ENCODE measurements at regions not wholly inside any gene's neighbourhood (a gene's known extent, or its start where the extent isn't known, plus 50 kb on each side); places are given as distances from the start of the nearest gene placed in this dataset.

- H3K27me3 ChIP-seq, result no peaks in the 10 kb centered on the region
- H3K9me3 ChIP-seq, result no peaks in the 10 kb centered on the region
- intact Hi-C loops (cut with DNase I), result no loop called here
- no peaks in the 10 kb centered on the region for H3K36me3 ChIP-seq
- no peak for DNase-seq (ENCODE audit: low spot score in 2 of 2)
- no peak overlapping the region for H3K4me3 ChIP-seq
- no peaks in the 10 kb centered on the region for H3K4me1 ChIP-seq
- TF ChIP-seq, protein P1, sequence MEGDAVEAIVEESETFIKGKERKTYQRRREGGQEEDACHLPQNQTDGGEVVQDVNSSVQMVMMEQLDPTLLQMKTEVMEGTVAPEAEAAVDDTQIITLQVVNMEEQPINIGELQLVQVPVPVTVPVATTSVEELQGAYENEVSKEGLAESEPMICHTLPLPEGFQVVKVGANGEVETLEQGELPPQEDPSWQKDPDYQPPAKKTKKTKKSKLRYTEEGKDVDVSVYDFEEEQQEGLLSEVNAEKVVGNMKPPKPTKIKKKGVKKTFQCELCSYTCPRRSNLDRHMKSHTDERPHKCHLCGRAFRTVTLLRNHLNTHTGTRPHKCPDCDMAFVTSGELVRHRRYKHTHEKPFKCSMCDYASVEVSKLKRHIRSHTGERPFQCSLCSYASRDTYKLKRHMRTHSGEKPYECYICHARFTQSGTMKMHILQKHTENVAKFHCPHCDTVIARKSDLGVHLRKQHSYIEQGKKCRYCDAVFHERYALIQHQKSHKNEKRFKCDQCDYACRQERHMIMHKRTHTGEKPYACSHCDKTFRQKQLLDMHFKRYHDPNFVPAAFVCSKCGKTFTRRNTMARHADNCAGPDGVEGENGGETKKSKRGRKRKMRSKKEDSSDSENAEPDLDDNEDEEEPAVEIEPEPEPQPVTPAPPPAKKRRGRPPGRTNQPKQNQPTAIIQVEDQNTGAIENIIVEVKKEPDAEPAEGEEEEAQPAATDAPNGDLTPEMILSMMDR (IDR thresholded peaks at IDR 0.05), result no peak
- H3K27ac ChIP-seq, result no peak overlapping the region
Observed at GRCh38 chr4:18536428-18536827, 514.9 kb upstream of the LCORL start.

- TF ChIP-seq, protein P1 (IDR thresholded peaks at IDR 0.05), result no peak
- Histone ChIP-seq H3K27me3 (no peaks in the 10 kb centered on the region), H3K36me3 (no peaks in the 10 kb centered on the region), H3K4me1 (no peaks in the 10 kb centered on the region), H3K27ac (no peak overlapping the region), H3K9me3 (no peaks in the 10 kb centered on the region), H3K4me3 (no peak overlapping the region)
- intact Hi-C loops (cut with DNase I), result no loop called here
- no peak for DNase-seq (ENCODE audit: low spot score in 2 of 2)
Observed at GRCh38 chr4:18535948-18536347, 514.4 kb upstream of the LCORL start.

GRCh38 chr4:18533262-18533775 lies 511.8 kb upstream of the LCORL start:
- intact Hi-C loops (cut with DNase I), result no loop called here
- no peaks in the 10 kb centered on the region for H3K36me3 ChIP-seq
- no peaks in the 10 kb centered on the region for H3K9me3 ChIP-seq
- no peak overlapping the region for H3K27ac ChIP-seq
- H3K4me3 ChIP-seq, result no peak overlapping the region
- no peaks in the 10 kb centered on the region for H3K27me3 ChIP-seq
- TF ChIP-seq, protein P1 (IDR thresholded peaks at IDR 0.05), result no peak
- H3K4me1 ChIP-seq, result no peaks in the 10 kb centered on the region
- no peak for DNase-seq (ENCODE audit: low spot score in 2 of 2)

GRCh38 chr4:18531731-18532130 lies 510.2 kb upstream of the LCORL start:
- Histone ChIP-seq H3K27ac (no peak overlapping the region), H3K9me3 (no peaks in the 10 kb centered on the region), H3K36me3 (no peaks in the 10 kb centered on the region), H3K4me3 (no peak overlapping the region), H3K27me3 (no peaks in the 10 kb centered on the region), H3K4me1 (no peaks in the 10 kb centered on the region)
- TF ChIP-seq, protein P1 (IDR thresholded peaks at IDR 0.05), result no peak
- intact Hi-C loops (cut with DNase I), result no loop called here
- DNase-seq (ENCODE audit: low spot score in 2 of 2), result no peak

DNA sequence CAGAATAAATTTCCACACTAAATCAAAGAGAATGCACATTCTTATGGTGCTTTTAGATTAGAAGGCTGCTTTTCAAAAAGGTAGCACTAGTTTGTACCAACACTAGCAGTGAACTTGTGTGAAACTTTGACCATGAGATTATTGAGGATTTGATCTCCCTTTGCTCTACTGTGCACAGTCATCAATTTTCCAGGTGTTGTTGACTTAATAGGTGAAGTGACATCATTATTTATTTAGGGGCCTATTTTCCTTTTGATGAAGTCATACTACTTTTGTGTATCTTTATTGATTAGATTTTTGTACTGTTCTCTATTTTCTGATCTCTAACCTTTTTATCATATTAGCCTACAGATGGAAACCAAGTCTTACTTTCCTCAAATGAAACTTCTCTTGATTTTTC lies 507.9 kb upstream of the LCORL start:
- no peak for DNase-seq (ENCODE audit: low spot score in 2 of 2)
- Histone ChIP-seq H3K9me3 (no peaks in the 10 kb centered on the region), H3K4me1 (no peaks in the 10 kb centered on the region), H3K27me3 (no peaks in the 10 kb centered on the region), H3K27ac (no peak overlapping the region), H3K36me3 (no peaks in the 10 kb centered on the region), H3K4me3 (no peak overlapping the region)
- intact Hi-C loops (cut with DNase I), result no loop called here
- TF ChIP-seq, protein P1 (IDR thresholded peaks at IDR 0.05), result no peak

DNA sequence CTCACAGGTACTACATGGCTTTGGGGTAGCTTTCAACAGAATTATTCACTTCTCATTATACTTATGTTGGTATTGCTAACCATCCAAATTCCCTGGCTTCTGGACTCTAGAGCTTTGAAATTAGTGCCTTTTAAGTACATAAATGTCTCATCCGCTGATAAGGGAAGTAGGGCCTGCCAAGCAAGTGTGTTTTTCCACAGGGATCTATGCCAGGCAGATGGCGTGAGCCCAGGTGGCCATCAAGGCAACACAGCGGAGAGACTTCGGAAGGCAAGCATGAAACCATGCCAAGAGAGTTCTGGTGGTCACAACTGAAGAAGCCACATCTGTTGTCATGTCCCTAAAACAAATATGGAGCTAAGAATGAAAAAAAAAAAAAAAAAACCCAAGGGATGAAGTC lies 503.1 kb upstream of the LCORL start:
- Histone ChIP-seq H3K9me3 (no peaks in the 10 kb centered on the region), H3K27me3 (no peaks in the 10 kb centered on the region), H3K4me1 (no peaks in the 10 kb centered on the region), H3K4me3 (no peak overlapping the region), H3K27ac (no peak overlapping the region), H3K36me3 (no peaks in the 10 kb centered on the region)
- TF ChIP-seq, protein P1 (IDR thresholded peaks at IDR 0.05), result no peak
- no peak for DNase-seq (ENCODE audit: low spot score in 2 of 2)
- intact Hi-C loops (cut with DNase I), result no loop called here

Data from ascending aorta (tissue), 2 donors.